Ovary (tissue), 3 donors: ENCODE measurements at regions not wholly inside any gene's neighbourhood (a gene's known extent, or its start where the extent isn't known, plus 50 kb on each side); places are given as distances from the start of the nearest gene placed in this dataset.

Source experiments
- EP300 ChIP-seq: sonication (generic); formaldehyde crosslinking; IDR thresholded peaks from one replicate; pipeline ENCODE4 v1.6.1; 2017; ENCODE audit warnings: antibody characterized with exemption
- POLR2A ChIP-seq: fragments of 450-650 bp; IDR thresholded peaks from one replicate; pipeline ENCODE4 v1.6.1; 2017; ENCODE audit warnings: antibody characterized with exemption, mild to moderate bottlenecking, moderate library complexity
- TF ChIP-seq, protein P1 (sequence below), 3 donors: fragments of 450-650 bp in 2 of 3; fragments of 200-600 bp in 1 of 3; IDR thresholded peaks; one replicate each; pipeline versions ENCODE4 v1.5.1 to v1.8.0; 2016 to 2022; ENCODE audit warnings: antibody characterized with exemption in 3 of 3, mild to moderate bottlenecking in 1 of 3
- donor health status: DM: no; HTN: no; CAD: no.

DNA sequence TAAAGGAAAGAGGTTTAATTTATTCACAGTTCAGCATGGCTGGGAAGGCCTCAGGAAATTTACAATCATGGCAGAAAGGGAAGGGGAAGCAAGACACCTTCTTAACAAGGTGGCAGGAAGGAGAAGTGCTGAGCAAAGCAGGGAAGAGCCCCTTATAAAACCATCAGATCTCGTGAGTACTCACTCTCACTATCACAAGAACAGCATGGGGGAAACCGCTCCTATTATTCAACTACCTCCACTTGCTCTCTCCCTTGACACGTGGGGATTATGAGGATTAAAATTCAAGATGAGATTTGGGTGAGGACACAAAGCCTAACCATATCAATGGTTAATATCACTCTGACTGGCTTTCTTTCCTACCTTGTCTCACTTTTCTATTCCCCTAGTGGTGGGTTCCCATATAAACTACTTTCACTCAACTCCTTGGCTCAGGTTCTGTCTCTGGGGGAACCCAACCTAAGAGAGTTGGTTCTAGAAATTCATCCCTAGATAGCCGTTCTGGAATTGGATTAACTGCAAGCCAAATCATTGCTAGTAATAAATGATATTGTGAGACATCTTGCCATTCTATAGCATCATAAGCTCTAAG is 749.8 kb upstream of the GRAMD2B start:
- TF ChIP-seq, protein P1, sequence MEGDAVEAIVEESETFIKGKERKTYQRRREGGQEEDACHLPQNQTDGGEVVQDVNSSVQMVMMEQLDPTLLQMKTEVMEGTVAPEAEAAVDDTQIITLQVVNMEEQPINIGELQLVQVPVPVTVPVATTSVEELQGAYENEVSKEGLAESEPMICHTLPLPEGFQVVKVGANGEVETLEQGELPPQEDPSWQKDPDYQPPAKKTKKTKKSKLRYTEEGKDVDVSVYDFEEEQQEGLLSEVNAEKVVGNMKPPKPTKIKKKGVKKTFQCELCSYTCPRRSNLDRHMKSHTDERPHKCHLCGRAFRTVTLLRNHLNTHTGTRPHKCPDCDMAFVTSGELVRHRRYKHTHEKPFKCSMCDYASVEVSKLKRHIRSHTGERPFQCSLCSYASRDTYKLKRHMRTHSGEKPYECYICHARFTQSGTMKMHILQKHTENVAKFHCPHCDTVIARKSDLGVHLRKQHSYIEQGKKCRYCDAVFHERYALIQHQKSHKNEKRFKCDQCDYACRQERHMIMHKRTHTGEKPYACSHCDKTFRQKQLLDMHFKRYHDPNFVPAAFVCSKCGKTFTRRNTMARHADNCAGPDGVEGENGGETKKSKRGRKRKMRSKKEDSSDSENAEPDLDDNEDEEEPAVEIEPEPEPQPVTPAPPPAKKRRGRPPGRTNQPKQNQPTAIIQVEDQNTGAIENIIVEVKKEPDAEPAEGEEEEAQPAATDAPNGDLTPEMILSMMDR (IDR thresholded peaks at IDR 0.05): no peak
- TF ChIP-seq EP300 (no peak), POLR2A (no peak)
